B cell (primary cell): ENCODE measurements at regions not wholly inside any gene's neighbourhood (a gene's known extent, or its start where the extent isn't known, plus 50 kb on each side); places are given as distances from the start of the nearest gene placed in this dataset.

Experiments
- CTCF ChIP-seq: fragments of 200-600 bp; IDR thresholded peaks from one replicate; pipeline ENCODE4 v1.8.0; 2022; ENCODE audit warnings: antibody characterized with exemption, mild to moderate bottlenecking
- EZH2 ChIP-seq: IDR thresholded peaks from 2 replicates; pipeline ENCODE4 v1.6.1; 2012; ENCODE audit warnings: borderline replicate concordance, low read depth, mild to moderate bottlenecking, moderate library complexity, low read length; ENCODE audit not compliant: insufficient read depth, poor library complexity, severe bottlenecking

GRCh38 chr3:40793730-40794129, 269.0 kb downstream of the ZNF621 start:
- no peak for TF ChIP-seq CTCF
- no peak for TF ChIP-seq EZH2
